ENCODE measurements at regions not wholly inside any gene's neighbourhood (a gene's known extent, or its start where the extent isn't known, plus 50 kb on each side); places are given as distances from the start of the nearest gene placed in this dataset.

- no peak for DNase-seq (ENCODE audit: low spot score in 2 of 2, unreplicated experiment in 2 of 2)
- Mint-ChIP-seq H3K36me3 (peaks cover 6% of the 10 kb centered on the region), H3K27ac (no peak overlapping the region), H3K4me3 (no peak overlapping the region), H3K27me3 (ENCODE audit: low read depth) (no peaks in the 10 kb centered on the region), H3K9me3 (peaks cover 30% of the 10 kb centered on the region), H3K4me1 (peaks cover 5% of the 10 kb centered on the region)
- TF ChIP-seq CTCF (IDR thresholded peaks at IDR 0.05; ENCODE audit: unreplicated experiment): no peak
Observed at GRCh38 chr7:53209129-53209528, 173.7 kb downstream of the POM121L12 start.

GRCh38 chr7:53214463-53214862 is 179.0 kb downstream of the POM121L12 start:
- peaks cover 39% of the 10 kb centered on the region for H3K9me3 Mint-ChIP-seq
- H3K4me1 Mint-ChIP-seq: peaks cover 9% of the 10 kb centered on the region
- no peak for DNase-seq (ENCODE audit: low spot score in 2 of 2, unreplicated experiment in 2 of 2)
- TF ChIP-seq CTCF (IDR thresholded peaks at IDR 0.05; ENCODE audit: unreplicated experiment): no peak
- H3K27ac Mint-ChIP-seq: no peak overlapping the region
- H3K36me3 Mint-ChIP-seq: peaks cover 13% of the 10 kb centered on the region
- H3K4me3 Mint-ChIP-seq: no peak overlapping the region
- peaks cover 10% of the 10 kb centered on the region for H3K27me3 Mint-ChIP-seq (ENCODE audit: low read depth)

GRCh38 chr7:53218730-53219504 is 183.5 kb downstream of the POM121L12 start:
- Mint-ChIP-seq H3K9me3 (peaks cover 21% of the 10 kb centered on the region), H3K4me1 (peaks cover 4% of the 10 kb centered on the region), H3K27me3 (ENCODE audit: low read depth) (peaks cover 18% of the 10 kb centered on the region), H3K27ac (no peak overlapping the region), H3K36me3 (peaks cover 9% of the 10 kb centered on the region), H3K4me3 (peak overlapping the region; percentile 84)
- peak in 1 of 2 experiments; percentile 64 for DNase-seq (ENCODE audit: low spot score in 2 of 2, unreplicated experiment in 2 of 2)
- TF ChIP-seq CTCF (IDR thresholded peaks at IDR 0.05; ENCODE audit: unreplicated experiment): no peak

GRCh38 chr7:53229202-53229601 is 193.8 kb downstream of the POM121L12 start:
- Mint-ChIP-seq H3K4me3 (no peak overlapping the region), H3K27me3 (ENCODE audit: low read depth) (no peaks in the 10 kb centered on the region), H3K9me3 (no peaks in the 10 kb centered on the region), H3K36me3 (no peaks in the 10 kb centered on the region), H3K4me1 (no peaks in the 10 kb centered on the region), H3K27ac (no peak overlapping the region)
- DNase-seq (ENCODE audit: low spot score in 2 of 2, unreplicated experiment in 2 of 2): no peak
- no peak for TF ChIP-seq CTCF (IDR thresholded peaks at IDR 0.05; ENCODE audit: unreplicated experiment)

- Mint-ChIP-seq H3K27ac (no peak overlapping the region), H3K4me3 (no peak overlapping the region), H3K9me3 (peaks cover 5% of the 10 kb centered on the region)
Observed at GRCh38 chr7:53237344-53237913, 202.0 kb downstream of the POM121L12 start.

More at GRCh38 chr7:53237344-53237913, 202.0 kb downstream of the POM121L12 start:
- Mint-ChIP-seq H3K36me3 (no peaks in the 10 kb centered on the region), H3K4me1 (peaks cover 2% of the 10 kb centered on the region), H3K27me3 (ENCODE audit: low read depth) (no peaks in the 10 kb centered on the region)
- no peak for DNase-seq (ENCODE audit: low spot score in 2 of 2, unreplicated experiment in 2 of 2)
- no peak for TF ChIP-seq CTCF (IDR thresholded peaks at IDR 0.05; ENCODE audit: unreplicated experiment)

All from mesothelial cell of epicardium (in vitro differentiated cells).